Dermis blood vessel endothelial cell (primary cell): ENCODE measurements at regions not wholly inside any gene's neighbourhood (a gene's known extent, or its start where the extent isn't known, plus 50 kb on each side); places are given as distances from the start of the nearest gene placed in this dataset.
"Not testable (repeated sequence)": the region's sequence is repeated elsewhere in the genome, so short reads cannot be mapped to it uniquely, and the experiment has no call there.

Experiments
- DNase-seq: peaks from one replicate; pipeline ENCODE4 v3.0.0; 2010

DNA sequence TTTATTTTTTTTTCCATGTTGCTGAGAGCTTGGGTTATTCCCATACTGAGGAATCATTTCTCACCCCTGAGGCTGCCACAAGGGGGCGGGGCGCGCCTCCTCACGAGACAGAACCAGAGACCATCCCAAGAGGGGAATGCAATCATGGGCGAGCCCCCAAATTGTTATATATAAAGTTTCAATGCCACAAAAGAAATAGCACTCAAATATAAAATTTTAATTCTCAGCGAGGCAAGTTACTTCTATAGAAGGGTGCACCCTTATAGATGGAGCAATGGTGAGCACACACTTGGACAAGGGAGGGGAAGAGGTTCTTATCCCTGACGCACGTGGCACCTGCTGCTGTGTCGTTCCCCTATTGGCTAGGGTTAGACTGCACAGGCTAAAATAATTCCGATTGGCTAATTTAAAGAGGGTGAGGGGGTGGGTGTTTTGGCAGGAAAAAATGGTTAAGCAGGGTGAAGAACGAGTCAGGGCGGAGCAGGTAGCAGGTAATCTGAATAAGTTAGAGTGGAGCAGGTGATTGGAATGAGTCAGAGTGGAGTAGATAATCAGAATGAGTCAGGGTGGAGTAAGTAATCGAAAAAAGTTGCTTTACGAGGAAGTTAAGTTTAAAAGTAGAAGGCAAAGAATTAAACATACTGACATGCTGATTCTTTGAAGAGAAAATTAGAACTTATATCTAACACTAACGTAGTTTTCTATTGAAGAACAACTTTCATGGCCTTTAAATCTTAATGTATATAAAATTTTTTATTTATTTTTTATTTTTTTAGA lies 177.5 kb downstream of the MTCL1 start:
- DNase-seq: peak; percentile 16

DNA sequence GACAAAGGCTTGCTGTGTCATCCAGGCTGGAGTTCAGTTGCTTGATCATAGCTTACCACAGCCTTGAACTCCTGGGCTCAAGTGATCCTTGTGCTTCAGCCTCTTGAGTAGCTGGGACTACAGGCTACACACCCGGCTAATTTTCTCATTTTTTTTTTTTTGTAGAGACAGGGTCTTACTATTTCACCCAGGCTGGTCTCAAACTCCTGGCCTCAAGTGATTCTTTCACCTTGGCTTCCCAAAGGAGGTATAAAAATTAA lies 178.0 kb downstream of the MTCL1 start:
- no peak for DNase-seq

DNA sequence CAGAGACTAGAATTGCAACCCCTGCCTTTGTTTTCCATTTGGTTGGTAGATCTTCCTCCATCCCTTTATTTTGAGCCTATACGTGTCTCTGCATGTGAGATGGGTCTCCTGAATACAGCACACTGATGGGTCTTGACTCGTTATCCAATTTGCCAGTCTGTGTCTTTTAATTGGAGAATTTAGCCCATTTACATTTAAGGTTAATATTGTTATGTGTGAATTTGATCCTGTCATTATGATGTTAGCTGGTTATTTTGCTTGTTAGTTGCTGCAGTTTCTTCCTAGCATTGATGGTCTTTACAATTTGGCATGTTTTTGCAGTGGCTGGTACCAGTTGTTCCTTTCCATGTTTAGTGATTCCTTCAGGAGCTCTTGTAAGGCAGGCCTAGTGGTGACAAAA lies 182.5 kb downstream of the MTCL1 start:
- not testable (repeated sequence) for DNase-seq

DNA sequence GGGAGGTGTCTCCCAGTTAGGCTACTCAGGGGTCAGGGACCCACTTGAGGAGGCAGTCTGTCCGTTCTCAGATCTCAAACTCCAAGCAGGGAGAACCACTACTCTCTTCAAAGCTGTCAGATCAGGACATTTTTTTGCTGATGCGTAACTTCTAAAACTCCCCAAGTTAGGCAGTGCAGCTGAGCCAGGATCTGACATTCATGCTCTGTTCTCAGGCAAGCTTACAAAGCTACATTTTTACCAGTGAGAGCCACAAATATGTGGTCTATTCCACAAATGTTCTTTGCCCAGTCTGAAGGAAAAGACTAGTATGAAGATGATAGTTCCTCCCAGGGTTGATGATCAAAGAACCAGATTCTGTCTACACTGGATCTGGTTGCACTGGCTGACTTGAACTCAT lies 184.1 kb downstream of the MTCL1 start:
- no peak for DNase-seq

DNA sequence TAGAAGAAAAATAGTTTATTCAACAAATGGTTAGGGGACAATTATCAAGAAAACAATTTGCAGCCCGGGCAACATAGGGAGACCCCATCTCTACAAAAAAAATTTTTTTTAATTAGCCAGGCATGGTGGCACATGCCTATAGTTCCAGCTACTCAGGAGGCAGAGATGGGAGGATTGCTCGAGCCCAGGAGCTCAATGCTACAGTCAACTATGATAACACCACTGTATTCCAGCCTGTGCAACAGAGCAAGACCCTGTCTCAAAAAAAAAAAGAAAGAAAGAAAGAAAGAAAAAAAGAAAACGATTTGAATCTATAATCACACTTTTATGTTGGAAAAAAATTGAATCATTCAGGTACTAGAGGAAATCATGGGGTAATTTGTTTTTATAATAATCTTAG lies 185.1 kb downstream of the MTCL1 start:
- DNase-seq: not testable (repeated sequence)

DNA sequence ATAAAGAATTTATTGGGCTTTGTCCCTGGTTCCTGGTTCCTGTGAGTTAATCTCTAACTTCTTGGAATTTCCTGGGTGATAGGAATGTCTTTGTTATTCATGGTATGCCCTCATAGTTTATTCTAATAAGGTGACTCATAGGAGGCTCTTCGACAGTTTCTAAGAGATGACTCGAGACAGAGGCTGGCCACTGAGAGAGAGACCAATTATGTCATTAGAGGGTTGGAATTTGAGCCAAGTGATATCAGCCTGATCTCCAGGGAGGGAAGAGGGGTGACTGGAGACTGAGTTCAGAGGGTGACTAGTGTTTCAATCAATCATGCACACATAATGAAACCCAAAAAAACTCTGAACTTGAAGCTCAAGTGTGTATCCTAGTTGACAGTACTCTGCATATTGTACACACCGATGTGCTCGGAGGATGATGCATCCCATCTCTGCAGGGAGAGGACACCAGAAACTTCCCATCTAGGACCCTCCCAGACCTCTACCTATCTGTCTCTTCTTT lies 185.7 kb downstream of the MTCL1 start:
- DNase-seq: peak; percentile 71

DNA sequence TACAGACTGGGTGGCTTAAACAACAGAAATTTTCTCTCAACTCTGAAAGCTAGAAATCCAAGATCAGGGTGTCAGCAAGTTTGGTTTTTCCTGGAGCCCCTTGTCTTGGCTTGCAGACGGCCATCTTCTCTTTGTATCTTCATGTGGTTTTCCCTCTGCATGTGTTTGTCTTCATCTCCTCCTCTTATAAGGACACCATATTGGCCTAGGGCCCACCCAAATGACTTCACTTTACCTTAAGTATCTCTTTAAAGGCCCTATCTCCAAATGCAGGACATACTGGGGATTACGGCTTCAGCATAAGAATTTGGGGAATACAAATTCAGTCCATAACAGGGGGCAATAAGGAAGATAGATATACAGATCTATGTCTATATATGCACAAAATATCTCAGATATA lies 187.9 kb downstream of the MTCL1 start:
- DNase-seq: no peak

DNA sequence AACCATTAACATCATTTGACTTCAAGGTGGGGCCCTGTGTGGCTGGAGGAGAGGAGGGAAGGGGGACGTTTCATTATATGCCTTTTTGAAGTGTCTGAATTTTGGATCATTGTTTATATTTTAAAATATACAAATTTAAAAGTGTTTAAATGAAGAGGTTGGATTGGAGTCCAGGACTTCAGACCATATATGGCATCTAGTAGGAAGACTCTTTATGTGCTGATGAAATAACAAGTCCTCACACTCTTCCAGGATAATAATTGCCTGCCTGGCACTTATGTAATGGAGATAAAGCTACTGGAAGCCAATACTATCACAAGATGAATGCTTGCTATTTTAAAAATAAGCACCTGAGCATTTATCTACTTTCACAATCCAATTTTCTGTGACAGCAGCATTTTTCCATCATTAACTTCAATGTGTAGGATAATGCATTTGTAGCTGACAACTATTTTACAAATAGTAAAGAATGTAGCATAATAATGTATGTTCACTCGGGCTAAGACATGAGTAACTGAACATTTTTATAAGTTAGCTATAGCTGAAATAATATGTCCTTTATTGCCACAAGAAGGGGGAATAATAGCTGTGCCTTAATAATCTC lies 188.4 kb downstream of the MTCL1 start:
- DNase-seq: no peak

DNA sequence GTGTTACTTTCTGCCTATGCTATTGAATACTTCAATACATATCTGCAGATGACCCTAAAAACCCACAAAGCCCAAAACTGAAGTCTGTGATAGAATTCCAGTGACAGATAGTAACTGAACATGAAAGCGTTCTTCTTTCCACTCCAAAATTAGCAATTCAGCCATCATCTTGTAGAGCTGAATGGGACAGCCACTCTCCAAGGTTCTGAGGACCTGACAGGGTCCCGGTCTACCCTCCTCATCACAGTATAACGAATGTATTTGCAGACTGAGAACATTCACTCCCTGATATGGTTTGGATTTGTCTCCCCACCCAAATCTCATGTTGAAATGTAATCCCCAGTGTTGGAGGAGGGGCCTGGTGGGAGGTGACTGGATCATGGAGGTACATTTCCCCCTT lies 189.5 kb downstream of the MTCL1 start:
- no peak for DNase-seq

DNA sequence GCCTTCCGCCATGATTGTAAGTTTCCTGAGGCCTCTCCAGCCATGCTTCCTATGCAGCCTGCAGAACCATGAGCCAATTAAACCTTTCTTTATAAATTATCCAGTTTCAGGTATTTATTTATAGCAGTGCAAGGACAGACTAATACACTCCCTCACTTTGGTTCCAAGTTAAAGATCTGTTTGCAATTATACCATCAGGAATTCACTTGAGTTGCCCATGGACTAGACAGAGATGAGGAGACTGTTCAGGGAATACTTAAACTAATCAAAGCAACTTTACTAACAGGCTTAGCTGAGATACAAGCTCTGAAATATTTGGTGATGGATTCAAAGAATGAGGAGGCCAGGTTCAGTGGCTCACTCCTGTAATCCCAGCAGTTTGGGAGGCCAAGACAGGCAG lies 190.0 kb downstream of the MTCL1 start:
- DNase-seq: no peak

DNA sequence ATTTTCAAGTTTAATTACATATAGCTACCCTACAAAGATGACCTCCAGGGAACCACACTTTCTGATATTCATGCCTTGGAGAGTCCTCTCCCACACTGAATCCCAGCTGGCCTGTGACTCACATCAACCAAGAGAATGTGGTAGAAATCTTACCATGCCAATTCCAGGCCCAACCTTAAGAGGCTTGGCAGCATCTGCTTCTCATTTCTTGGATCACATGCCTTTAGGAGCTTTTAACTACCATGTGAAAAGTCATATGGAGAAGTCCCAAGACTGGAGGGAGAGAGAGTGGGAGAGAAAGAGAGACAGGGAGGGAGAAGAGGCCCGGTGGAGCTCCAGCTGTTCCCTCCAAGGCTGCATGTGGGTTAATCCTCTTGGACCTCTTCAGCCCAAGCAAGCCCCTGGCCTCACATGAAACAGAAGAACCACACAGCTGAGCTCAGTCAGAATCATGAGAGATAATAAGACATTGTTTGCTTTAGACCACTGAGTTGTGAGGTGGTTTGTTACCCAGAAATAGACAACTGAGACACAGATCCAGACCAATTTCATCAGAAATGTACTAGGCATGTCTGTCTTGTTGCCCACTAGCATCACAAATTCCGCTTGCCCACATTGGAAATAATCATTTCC lies 190.7 kb downstream of the MTCL1 start:
- DNase-seq: no peak

DNA sequence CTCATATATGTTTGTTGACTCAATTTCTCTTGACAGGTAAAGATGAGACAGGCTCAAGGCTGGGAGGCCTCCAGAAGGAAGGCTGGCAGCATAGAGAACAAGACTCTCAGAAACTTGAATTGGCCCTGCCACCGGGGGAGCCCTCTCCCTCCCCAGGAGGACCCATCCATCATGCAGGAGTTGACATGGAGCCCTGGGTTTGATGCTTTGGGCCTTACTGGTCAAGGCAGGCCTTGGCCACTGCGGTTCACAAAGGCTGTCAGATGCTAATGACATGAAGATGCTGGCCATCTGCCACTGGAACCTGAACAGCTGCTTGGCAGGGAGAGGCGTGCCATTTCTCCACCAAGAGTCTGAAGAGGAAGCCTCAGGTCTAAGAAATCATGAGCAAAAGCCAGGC lies 193.6 kb downstream of the MTCL1 start:
- no peak for DNase-seq

DNA sequence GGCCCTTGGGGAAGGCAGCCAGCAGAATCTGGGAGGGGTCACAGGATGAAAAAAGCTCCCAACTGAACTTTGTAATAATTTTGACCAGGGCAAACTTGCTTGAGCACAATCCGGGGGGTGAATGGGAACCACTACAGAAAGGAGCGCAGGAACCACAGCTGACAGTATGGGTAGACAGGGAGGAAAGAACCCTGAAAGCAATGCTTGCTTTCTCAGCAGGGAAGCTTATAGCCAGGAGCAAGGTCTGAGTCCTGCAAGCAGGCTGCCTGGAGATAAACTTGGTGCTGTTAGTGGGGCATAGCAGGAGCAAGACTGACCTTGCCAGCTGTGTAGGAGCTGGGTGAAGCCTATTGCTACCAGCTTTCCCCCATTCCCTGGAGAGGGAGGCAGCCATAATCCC lies 195.2 kb downstream of the MTCL1 start:
- DNase-seq: no peak

DNA sequence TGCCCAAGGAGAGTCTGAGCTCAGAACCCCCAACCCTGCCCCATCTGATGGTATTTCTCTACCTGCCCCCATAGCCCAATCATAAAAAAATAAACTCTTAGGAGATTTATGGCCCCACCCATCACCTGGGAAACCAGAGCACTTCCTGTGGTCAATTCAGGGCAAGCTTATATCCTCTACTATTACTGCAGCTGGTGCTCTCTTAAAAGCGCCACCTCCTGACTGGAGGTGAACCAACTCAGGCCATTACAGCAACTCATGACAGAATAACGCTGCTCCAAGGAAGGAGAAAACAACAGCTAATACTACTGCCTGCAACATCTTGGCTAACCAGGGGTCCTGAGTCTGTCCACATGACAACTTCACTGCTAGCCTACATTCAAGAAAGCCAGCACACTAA lies 195.7 kb downstream of the MTCL1 start:
- DNase-seq: no peak

DNA sequence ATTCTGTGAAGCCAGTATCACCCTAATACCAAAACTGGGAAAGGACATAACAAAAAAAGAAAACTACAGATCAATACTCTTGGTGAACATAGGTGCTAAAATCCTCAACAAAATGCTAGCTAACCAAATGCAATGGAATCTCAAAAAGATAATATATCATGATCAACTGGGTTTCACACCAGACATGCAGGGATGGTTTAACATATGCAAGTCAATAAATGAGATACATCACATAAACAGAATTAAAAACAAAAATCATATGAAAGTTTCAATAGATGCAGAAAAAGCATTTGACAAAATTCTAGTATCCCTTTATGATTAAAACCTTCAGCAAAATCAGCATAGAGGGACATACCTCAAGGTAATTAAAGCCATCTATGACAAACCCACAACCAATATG lies 198.2 kb upstream of the NDUFV2 start:
- no peak for DNase-seq

DNA sequence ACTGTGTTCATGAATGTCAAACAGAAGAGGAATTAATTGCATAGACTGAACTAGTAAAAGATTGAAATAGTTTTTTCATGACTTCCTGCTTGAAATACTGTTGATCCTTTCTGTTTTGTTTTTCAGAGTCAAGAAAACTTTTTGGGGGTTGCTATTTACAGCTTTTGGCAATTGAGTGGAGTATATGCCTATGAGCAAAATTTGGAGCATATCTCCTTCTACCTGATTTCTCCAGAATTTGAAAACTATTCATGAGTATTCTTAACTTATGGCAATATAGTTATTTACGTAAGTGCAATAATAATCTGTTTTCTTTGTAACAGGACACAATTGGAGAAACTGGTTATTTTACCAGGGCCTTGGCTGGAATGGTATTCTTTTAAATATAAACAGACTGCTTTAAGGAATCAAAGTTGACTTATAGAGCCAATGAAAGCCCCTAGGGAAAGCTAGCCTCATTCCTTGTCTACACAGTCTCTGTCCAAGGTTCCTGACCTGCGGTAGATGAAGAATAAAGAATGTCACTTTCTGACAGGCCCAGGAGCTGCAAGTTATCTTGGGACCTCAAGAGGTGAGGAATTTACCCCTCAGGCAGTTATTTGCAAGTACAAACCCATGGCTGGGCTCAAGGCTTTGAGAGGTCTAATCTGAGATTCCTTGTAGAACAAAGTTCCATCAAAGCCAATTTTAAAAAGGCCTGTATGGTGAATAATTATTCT lies 193.5 kb upstream of the NDUFV2 start:
- DNase-seq: no peak

DNA sequence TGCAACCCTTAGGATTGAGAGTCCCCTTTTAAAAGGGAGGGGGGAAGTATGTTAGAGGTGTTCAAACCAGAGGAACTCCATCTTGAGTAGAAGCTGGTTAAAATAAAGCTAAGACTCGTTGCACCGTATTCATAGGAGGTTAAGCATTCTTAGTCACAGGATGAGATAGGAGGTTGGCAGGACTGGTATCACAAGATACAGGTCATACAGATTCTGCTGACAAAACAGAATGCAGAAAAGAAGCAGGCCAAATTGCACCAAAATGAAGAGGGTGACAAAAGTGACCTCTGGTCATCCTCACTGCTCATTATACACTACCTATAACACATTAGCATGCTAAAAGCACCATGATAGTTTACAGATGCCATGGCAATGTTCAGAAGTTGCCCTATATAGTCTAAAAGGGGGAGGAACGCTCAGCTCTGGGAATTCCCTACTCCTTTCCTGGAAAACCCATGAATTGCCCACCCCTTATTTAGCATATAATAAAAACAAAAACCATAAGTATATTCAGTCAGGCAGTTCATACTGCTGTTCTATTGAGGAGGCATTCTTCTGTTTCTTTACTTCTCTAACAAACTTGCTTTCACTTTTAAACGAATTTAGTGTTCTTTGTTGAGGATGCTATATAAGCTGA lies 192.2 kb upstream of the NDUFV2 start:
- DNase-seq: no peak

DNA sequence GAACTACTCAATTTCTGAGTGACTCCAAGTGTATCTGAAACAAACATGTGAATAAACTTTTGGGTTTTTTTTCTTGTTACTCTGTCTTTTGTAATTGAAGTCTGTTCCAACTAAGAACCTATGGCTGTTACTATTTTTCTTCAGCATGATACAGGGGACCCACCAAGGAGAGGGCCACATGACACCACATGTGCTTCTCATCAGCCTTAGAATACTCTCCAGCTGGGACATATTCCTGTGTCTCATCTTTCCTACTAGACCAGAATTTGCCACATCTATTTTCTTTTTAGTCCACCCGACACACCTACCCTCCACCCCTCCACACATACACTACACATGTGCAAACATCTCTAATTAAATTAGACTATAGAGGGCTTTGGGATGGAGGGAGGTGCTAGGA lies 191.7 kb upstream of the NDUFV2 start:
- DNase-seq: no peak

DNA sequence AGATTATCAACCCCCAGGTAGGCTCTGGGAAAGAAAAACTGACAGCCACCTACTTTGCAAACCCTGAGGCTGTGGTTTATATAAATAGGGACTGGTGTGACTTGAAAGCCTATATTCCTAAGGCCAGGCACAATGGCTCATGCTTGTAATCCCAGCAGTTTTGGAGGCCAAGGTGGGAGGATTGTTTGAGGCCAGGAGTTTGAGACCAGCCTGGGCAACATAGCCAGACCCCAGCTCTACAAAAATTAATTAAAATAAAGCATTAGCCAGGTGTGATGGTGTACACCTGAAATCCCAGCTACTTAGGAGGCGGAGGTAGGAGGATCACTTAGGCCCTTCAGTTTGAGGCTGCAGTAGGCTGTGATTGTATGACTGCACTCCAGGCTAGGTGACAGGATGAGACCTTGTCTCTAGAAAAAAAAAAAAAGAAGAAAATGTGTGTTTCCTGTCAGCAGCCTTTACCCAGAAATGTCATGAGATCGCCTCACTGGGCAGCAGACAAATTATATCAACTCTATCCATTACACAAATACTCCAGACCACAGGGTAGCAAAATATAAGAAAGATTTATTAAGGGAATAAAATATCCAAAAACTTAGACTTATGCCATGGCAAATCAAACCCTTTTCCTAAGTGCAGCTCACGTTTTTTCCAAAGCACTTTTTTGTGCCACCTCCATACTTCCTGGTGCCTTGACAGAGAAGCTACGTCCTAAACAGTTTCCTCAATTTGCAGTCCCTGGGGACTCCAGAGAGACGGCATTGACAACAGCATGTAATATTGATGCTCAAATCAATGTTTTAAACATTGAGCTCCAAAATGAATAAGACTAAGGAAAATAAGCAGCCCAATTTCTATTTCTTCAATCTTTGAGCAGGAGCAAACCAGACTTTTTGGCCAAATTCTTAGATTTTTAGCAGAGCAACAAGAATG lies 190.8 kb upstream of the NDUFV2 start:
- DNase-seq: no peak

DNA sequence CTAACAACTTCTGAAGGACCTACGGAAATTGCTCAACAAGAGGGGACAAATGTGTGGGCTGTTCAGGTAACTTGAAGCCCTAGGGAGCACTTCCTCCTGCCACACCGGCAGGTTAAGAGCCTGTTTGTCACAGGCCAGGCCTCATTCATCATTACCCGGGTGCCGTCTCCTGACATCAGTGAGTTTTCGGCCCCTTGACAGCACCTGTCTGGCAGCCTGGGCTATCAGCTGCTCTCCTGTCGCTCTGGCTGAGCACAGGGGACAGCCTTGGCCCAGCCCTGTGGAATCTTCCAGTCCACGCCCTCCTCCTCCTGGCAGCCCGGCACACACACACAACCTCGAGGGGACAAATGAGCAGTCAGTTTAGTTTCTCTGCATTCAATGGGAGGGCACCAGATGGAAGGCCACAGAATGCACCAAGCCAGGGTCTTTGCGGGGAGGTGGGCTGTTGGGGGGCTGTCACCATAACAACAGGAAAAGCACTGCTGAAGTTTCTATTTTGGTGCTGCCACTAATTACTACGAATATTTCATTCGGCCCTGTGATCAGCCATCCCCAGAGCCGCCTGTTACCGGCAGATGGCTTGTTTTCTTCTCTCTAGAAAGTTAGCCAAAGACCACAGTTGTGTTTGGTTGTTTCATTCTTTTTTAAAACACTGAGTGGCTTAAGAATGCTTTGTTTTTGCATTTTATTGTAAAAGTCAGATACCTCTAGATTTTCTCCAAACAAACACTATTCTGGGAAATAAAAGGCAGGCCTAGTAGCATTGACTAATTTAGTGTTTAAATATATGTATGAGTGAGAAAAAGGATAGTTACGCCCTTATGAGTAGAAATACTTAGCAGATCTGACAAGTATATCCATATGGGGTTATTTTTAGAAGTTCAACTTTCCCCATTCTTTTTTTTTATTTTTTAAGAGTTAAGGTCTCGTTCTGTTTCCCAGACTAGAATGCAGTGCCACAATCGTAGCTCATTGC lies 189.9 kb upstream of the NDUFV2 start:
- DNase-seq: no peak
